ENCODE measurements at regions not wholly inside any gene's neighbourhood (a gene's known extent, or its start where the extent isn't known, plus 50 kb on each side); places are given as distances from the start of the nearest gene placed in this dataset.

- TF ChIP-seq CTCF (optimal IDR thresholded peaks at IDR 0.05 in 1 of 3, IDR thresholded peaks at IDR 0.05 in 1 of 3, conservative IDR thresholded peaks at IDR 0.05 in 1 of 3; ENCODE audit: extremely low read depth in 1 of 3, insufficient read depth in 2 of 3, low read length in 3 of 3) (peak in 2 of 3 experiments; percentile 37 to 46), EZH2 (IDR thresholded peaks at IDR 0.05; ENCODE audit: low read length) (no peak)
Measured at GRCh38 chr4:103934178-103934789, 214.5 kb upstream of the TACR3 start.
